ENCODE measurements at regions not wholly inside any gene's neighbourhood (a gene's known extent, or its start where the extent isn't known, plus 50 kb on each side); places are given as distances from the start of the nearest gene placed in this dataset.

GRCh38 chr1:29380532-29380931 is 144.2 kb downstream of the PTPRU start:
- no peak for DNase-seq

- no peak for DNase-seq
Observed at GRCh38 chr1:29379443-29380073, 143.2 kb downstream of the PTPRU start.
